Natural killer cell (primary cell): ENCODE measurements at regions not wholly inside any gene's neighbourhood (a gene's known extent, or its start where the extent isn't known, plus 50 kb on each side); places are given as distances from the start of the nearest gene placed in this dataset.

Experiments
- ATAC-seq, 3 donors: fragments of 150-1000 bp in 2 of 3; fragments of 200-7000 bp in 1 of 3; cut with Tn5 transposase; 1 replicate in 1 of 3; 2 replicates in 2 of 3; pipeline ENCODE4 v1.10.0; 2021; ENCODE audit warnings: mild to moderate bottlenecking in 2 of 3, moderate library complexity in 2 of 3
- DNase-seq, 2 donors: peaks; one replicate each; pipeline versions ENCODE4 v3.0.0 to v3.0.0-alpha.2; 2013 to 2021; ENCODE audit warnings: mixed read lengths in 1 of 2
- H3K27ac ChIP-seq: one replicate; pipeline ENCODE4 v1.5.1; 2013; ENCODE audit warnings: mild to moderate bottlenecking, low read length
- H3K27me3 ChIP-seq: one replicate; pipeline ENCODE4 v1.6.1; 2013; ENCODE audit warnings: low read length; ENCODE audit not compliant: control insufficient read depth, insufficient read depth
- H3K36me3 ChIP-seq: one replicate; pipeline ENCODE4 v1.6.1; 2013; ENCODE audit warnings: low read length; ENCODE audit not compliant: control insufficient read depth, insufficient read depth
- H3K4me1 ChIP-seq: one replicate; pipeline ENCODE4 v1.6.1; 2013; ENCODE audit warnings: low read length; ENCODE audit not compliant: control insufficient read depth, insufficient read depth
- H3K4me3 ChIP-seq: one replicate; pipeline ENCODE4 v1.5.1; 2013; ENCODE audit warnings: low read length
- H3K9me3 ChIP-seq: one replicate; pipeline ENCODE4 v1.6.1; 2013; ENCODE audit warnings: low read length; ENCODE audit not compliant: control insufficient read depth, insufficient read depth
- H3K27ac Mint-ChIP-seq, 2 donors: one replicate each; pipeline ENCODE4 v1.8.0; 2022; ENCODE audit warnings: mild to moderate bottlenecking in 2 of 2, mixed read lengths in 2 of 2, moderate library complexity in 1 of 2
- H3K27me3 Mint-ChIP-seq, 2 donors: one replicate each; pipeline ENCODE4 v1.8.0; 2022; ENCODE audit warnings: low read depth in 2 of 2, mixed read lengths in 2 of 2
- H3K36me3 Mint-ChIP-seq: one replicate; pipeline ENCODE4 v1.8.0; 2022; ENCODE audit warnings: mixed read lengths
- H3K4me1 Mint-ChIP-seq, 2 donors: one replicate each; pipeline ENCODE4 v1.8.0; 2022; ENCODE audit warnings: mixed read lengths in 2 of 2
- H3K4me3 Mint-ChIP-seq: one replicate; pipeline ENCODE4 v1.8.0; 2022; ENCODE audit warnings: mild to moderate bottlenecking, moderate library complexity, mixed read lengths
- H3K9me3 Mint-ChIP-seq, 2 donors: one replicate each; pipeline ENCODE4 v1.8.0; 2022; ENCODE audit warnings: mixed read lengths in 2 of 2
- CTCF ChIP-seq: fragments of 200-600 bp; IDR thresholded peaks from one replicate; pipeline ENCODE4 v1.8.0; 2022; ENCODE audit warnings: antibody characterized with exemption
- WGBS: methylation state at CpG from one replicate; pipeline ENCODE4 v1.1.7; 2013; ENCODE audit warnings: missing lambda C conversion rate; ENCODE audit not compliant: insufficient coverage; 5-methylcytosine and 5-hydroxymethylcytosine counted together
- intact Hi-C: fragments of 100-400 bp; cut with micrococcal nuclease; formaldehyde crosslinking; loops from one replicate; pipeline ENCODE4 v1.14.2; 2022

- ATAC-seq (no peak), DNase-seq (no peak)
- H3K9me3 Mint-ChIP-seq = peaks cover 0 to 2% of the 10 kb centered on the region in 2 donors
- Histone ChIP-seq H3K27ac (no peak overlapping the region), H3K4me3 (no peak overlapping the region), H3K4me1 (no peaks in the 10 kb centered on the region), H3K9me3 (no peaks in the 10 kb centered on the region), H3K27me3 (no peaks in the 10 kb centered on the region), H3K36me3 (no peaks in the 10 kb centered on the region)
- no peak for TF ChIP-seq CTCF
- no peak overlapping the region for H3K4me3 Mint-ChIP-seq
- WGBS = 100% methylated on average over 2 of the region's 3 CpGs
- no peaks in the 10 kb centered on the region for H3K36me3 Mint-ChIP-seq
- intact Hi-C loops = no loop called here
- no peaks in the 10 kb centered on the region for H3K4me1 Mint-ChIP-seq
- no peak overlapping the region for H3K27ac Mint-ChIP-seq
- H3K27me3 Mint-ChIP-seq = peaks cover 0 to 3% of the 10 kb centered on the region in 2 donors
Observed at GRCh38 chrX:149207518-149207917, 297.6 kb downstream of the IDS start.

- DNase-seq (no peak), ATAC-seq (no peak)
- intact Hi-C loops = no loop called here
- Mint-ChIP-seq H3K4me3 (no peak overlapping the region), H3K4me1 (no peaks in the 10 kb centered on the region), H3K9me3 (peaks cover 0 to 2% of the 10 kb centered on the region in 2 donors), H3K27ac (no peak overlapping the region), H3K27me3 (peaks cover 0 to 3% of the 10 kb centered on the region in 2 donors), H3K36me3 (no peaks in the 10 kb centered on the region)
- WGBS = 59% methylated on average over 1 of the region's 1 CpG
- H3K9me3 ChIP-seq = no peaks in the 10 kb centered on the region
- no peaks in the 10 kb centered on the region for H3K36me3 ChIP-seq
- H3K4me3 ChIP-seq = no peak overlapping the region
- TF ChIP-seq CTCF = no peak
- no peak overlapping the region for H3K27ac ChIP-seq
- no peaks in the 10 kb centered on the region for H3K27me3 ChIP-seq
- no peaks in the 10 kb centered on the region for H3K4me1 ChIP-seq
Observed at GRCh38 chrX:149205937-149206336, 299.2 kb downstream of the IDS start.

- Mint-ChIP-seq H3K9me3 (peaks cover 2 to 5% of the 10 kb centered on the region in 2 donors), H3K36me3 (no peaks in the 10 kb centered on the region), H3K4me3 (no peak overlapping the region), H3K27ac (no peak overlapping the region), H3K4me1 (no peaks in the 10 kb centered on the region), H3K27me3 (peaks cover 0 to 3% of the 10 kb centered on the region in 2 donors)
- no peaks in the 10 kb centered on the region for H3K4me1 ChIP-seq
- no peaks in the 10 kb centered on the region for H3K36me3 ChIP-seq
- H3K27me3 ChIP-seq = no peaks in the 10 kb centered on the region
- no peaks in the 10 kb centered on the region for H3K9me3 ChIP-seq
- DNase-seq (no peak), ATAC-seq (no peak)
- H3K4me3 ChIP-seq = no peak overlapping the region
- intact Hi-C loops = no loop called here
- no peak for TF ChIP-seq CTCF
- WGBS = 80% methylated on average over 1 of the region's 3 CpGs
- no peak overlapping the region for H3K27ac ChIP-seq
Observed at GRCh38 chrX:149205081-149205480, 300.0 kb downstream of the IDS start.

- Histone ChIP-seq H3K27ac (no peak overlapping the region), H3K4me3 (no peak overlapping the region), H3K9me3 (no peaks in the 10 kb centered on the region), H3K4me1 (no peaks in the 10 kb centered on the region), H3K27me3 (no peaks in the 10 kb centered on the region), H3K36me3 (no peaks in the 10 kb centered on the region)
- ATAC-seq (no peak), DNase-seq (no peak)
- H3K4me1 Mint-ChIP-seq = no peaks in the 10 kb centered on the region
- intact Hi-C loops = no loop called here
- no peak overlapping the region for H3K27ac Mint-ChIP-seq
- H3K27me3 Mint-ChIP-seq = no peaks in the 10 kb centered on the region
- H3K36me3 Mint-ChIP-seq = no peaks in the 10 kb centered on the region
- H3K4me3 Mint-ChIP-seq = no peak overlapping the region
- WGBS = 100% methylated on average over 1 of the region's 4 CpGs
- TF ChIP-seq CTCF = no peak
- peaks cover 4 to 5% of the 10 kb centered on the region in 2 donors for H3K9me3 Mint-ChIP-seq
Observed at GRCh38 chrX:149199734-149200133, 305.4 kb downstream of the IDS start.
